ENCODE measurements at regions not wholly inside any gene's neighbourhood (a gene's known extent, or its start where the extent isn't known, plus 50 kb on each side); places are given as distances from the start of the nearest gene placed in this dataset.
A peak's percentile ranks its signal among the peaks of the same experiment; 100 is the strongest.

- Histone ChIP-seq H3K9me3 (no peaks in the 10 kb centered on the region), H3K36me3 (no peaks in the 10 kb centered on the region), H3K4me1 (peaks cover 19% of the 10 kb centered on the region), H3K27ac (no peak overlapping the region), H3K4me3 (no peak overlapping the region), H3K27me3 (no peaks in the 10 kb centered on the region)
- intact Hi-C loops (cut with DNase I), result no loop called here
- DNase-seq (ENCODE audit: extremely low spot score in 2 of 2), result peak in 1 of 2 donors; percentile 67
- TF ChIP-seq CTCF (IDR thresholded peaks at IDR 0.05) (no peak), POLR2AphosphoS5 (IDR thresholded peaks at IDR 0.05; ENCODE audit: insufficient read depth in 1 of 2, low read depth in 1 of 2) (no peak), POLR2A (IDR thresholded peaks at IDR 0.05) (no peak)
Measured at GRCh38 chr15:70351391-70351790, 253.7 kb upstream of the TLE3 start.

- H3K9me3 ChIP-seq, result no peaks in the 10 kb centered on the region
- intact Hi-C loops (cut with DNase I), result no loop called here
- no peaks in the 10 kb centered on the region for H3K36me3 ChIP-seq
- H3K4me1 ChIP-seq, result peaks cover 13% of the 10 kb centered on the region
- peak in 1 of 2 donors; percentile 91 for DNase-seq (ENCODE audit: extremely low spot score in 2 of 2)
- no peak overlapping the region for H3K4me3 ChIP-seq
- H3K27me3 ChIP-seq, result no peaks in the 10 kb centered on the region
- peak in 1 of 2 donors; percentile 40 for TF ChIP-seq POLR2AphosphoS5 (IDR thresholded peaks at IDR 0.05; ENCODE audit: insufficient read depth in 1 of 2, low read depth in 1 of 2)
- TF ChIP-seq CTCF (IDR thresholded peaks at IDR 0.05), result no peak
- H3K27ac ChIP-seq, result no peak overlapping the region
Measured at GRCh38 chr15:70348581-70349344, 251.0 kb upstream of the TLE3 start.

- intact Hi-C loops (cut with DNase I), result no loop called here
- H3K27ac ChIP-seq, result no peak overlapping the region
- DNase-seq (ENCODE audit: extremely low spot score in 2 of 2), result no peak
- H3K9me3 ChIP-seq, result no peaks in the 10 kb centered on the region
- no peak for TF ChIP-seq POLR2A (IDR thresholded peaks at IDR 0.05)
- TF ChIP-seq CTCF (IDR thresholded peaks at IDR 0.05), result no peak
- no peak for TF ChIP-seq POLR2AphosphoS5 (IDR thresholded peaks at IDR 0.05; ENCODE audit: insufficient read depth in 1 of 2, low read depth in 1 of 2)
- H3K27me3 ChIP-seq, result no peaks in the 10 kb centered on the region
- H3K4me3 ChIP-seq, result no peak overlapping the region
- no peaks in the 10 kb centered on the region for H3K36me3 ChIP-seq
- peaks cover 13% of the 10 kb centered on the region for H3K4me1 ChIP-seq
Measured at GRCh38 chr15:70348226-70348543, 250.5 kb upstream of the TLE3 start.

- intact Hi-C loops (cut with DNase I), result no loop called here
Measured at GRCh38 chr15:70347321-70348225, 249.9 kb upstream of the TLE3 start.

More at GRCh38 chr15:70347321-70348225, 249.9 kb upstream of the TLE3 start:
- Histone ChIP-seq H3K9me3 (no peaks in the 10 kb centered on the region), H3K4me1 (peaks cover 13% of the 10 kb centered on the region), H3K27ac (no peak overlapping the region), H3K4me3 (no peak overlapping the region), H3K27me3 (no peaks in the 10 kb centered on the region), H3K36me3 (no peaks in the 10 kb centered on the region)
- TF ChIP-seq CTCF (IDR thresholded peaks at IDR 0.05) (no peak), POLR2A (IDR thresholded peaks at IDR 0.05) (no peak), POLR2AphosphoS5 (IDR thresholded peaks at IDR 0.05; ENCODE audit: insufficient read depth in 1 of 2, low read depth in 1 of 2) (no peak)
- DNase-seq (ENCODE audit: extremely low spot score in 2 of 2), result peak in 1 of 2 donors; percentile 75
